Transverse colon (tissue), 4 donors: ENCODE measurements at regions not wholly inside any gene's neighbourhood (a gene's known extent, or its start where the extent isn't known, plus 50 kb on each side); places are given as distances from the start of the nearest gene placed in this dataset.
A peak's percentile ranks its signal among the peaks of the same experiment; 100 is the strongest.

Experiments used
- DNase-seq: peaks from one replicate; pipeline ENCODE4 v3.0.0-alpha.2; 2019
- H3K27ac ChIP-seq, 4 donors: fragments of 200-600 bp; sonication (generic); 2 replicates each; pipeline ENCODE4 v1.5.1; 2016 to 2018; ENCODE audit warnings: inconsistent platforms in 4 of 4
- H3K27me3 ChIP-seq: fragments of 200-600 bp; sonication (generic); 2 replicates; pipeline ENCODE4 v1.5.1; 2017; ENCODE audit warnings: inconsistent platforms
- H3K36me3 ChIP-seq, 4 donors: fragments of 200-600 bp; sonication (generic); 2 replicates each; pipeline ENCODE4 v1.5.1; 2017 to 2019; ENCODE audit warnings: inconsistent platforms in 4 of 4
- H3K4me1 ChIP-seq, 4 donors: fragments of 200-600 bp; sonication (generic); 2 replicates each; pipeline ENCODE4 v1.5.1; 2017 to 2020; ENCODE audit warnings: inconsistent platforms in 4 of 4
- H3K4me3 ChIP-seq, 4 donors: fragments of 200-600 bp; sonication (generic); 1 replicate in 1 of 4; 2 replicates in 3 of 4; pipeline versions ENCODE4 v1.5.1 to v1.6.1; 2017 to 2019; ENCODE audit warnings: inconsistent platforms in 4 of 4
- H3K9me3 ChIP-seq, 2 donors: fragments of 200-600 bp; sonication (generic); 2 replicates each; pipeline ENCODE4 v1.5.1; 2017 to 2019; ENCODE audit warnings: inconsistent platforms in 2 of 2
- EP300 ChIP-seq: sonication (generic); formaldehyde crosslinking; IDR thresholded peaks from one replicate; pipeline ENCODE4 v1.6.1; 2017; ENCODE audit warnings: antibody characterized with exemption, low read depth
- POLR2A ChIP-seq: fragments of 450-650 bp; IDR thresholded peaks from one replicate; pipeline ENCODE4 v1.6.1; 2016; ENCODE audit warnings: antibody characterized with exemption, mild to moderate bottlenecking, moderate library complexity
- POLR2AphosphoS5 ChIP-seq, 3 donors: sonication (generic); formaldehyde crosslinking; IDR thresholded peaks; one replicate each; pipeline ENCODE4 v1.6.1; 2016; ENCODE audit warnings: antibody characterized with exemption in 3 of 3
- WGBS, 2 donors: methylation state at CpG; one replicate each; pipeline ENCODE4 v1.1.5; 2018; ENCODE audit warnings: low coverage in 1 of 2; 5-methylcytosine and 5-hydroxymethylcytosine counted together
- in situ Hi-C, 4 donors: fragments of 200-750 bp; cut with MboI; loops; one replicate each; pipeline versions ENCODE4 v1.15.0 to v1.15.1; 2017; ENCODE audit warnings: low sequenced_read_pairs in 3 of 4, low pct_ligation_motif_present in 1 of 4, low pct_unique_long_range_greater_than_20kb in 1 of 4
- intact Hi-C: fragments of 100-400 bp; cut with DNase I; formaldehyde crosslinking; loops from one replicate; pipeline ENCODE4 v1.15.1; 2023; ENCODE audit warnings: low total_unique reads
- TF ChIP-seq, protein P1 (sequence below), 5 experiments: fragments of 200-600 bp in 3 of 5; fragments of 450-650 bp in 2 of 5; sonication (generic) in 3 of 5; IDR thresholded peaks; 1 replicate in 2 of 5; 2 replicates in 3 of 5; pipeline ENCODE4 v1.5.1; 2016 to 2017; ENCODE audit warnings: antibody characterized with exemption in 5 of 5, inconsistent platforms in 3 of 5, mild to moderate bottlenecking in 2 of 5, moderate library complexity in 1 of 5

DNA sequence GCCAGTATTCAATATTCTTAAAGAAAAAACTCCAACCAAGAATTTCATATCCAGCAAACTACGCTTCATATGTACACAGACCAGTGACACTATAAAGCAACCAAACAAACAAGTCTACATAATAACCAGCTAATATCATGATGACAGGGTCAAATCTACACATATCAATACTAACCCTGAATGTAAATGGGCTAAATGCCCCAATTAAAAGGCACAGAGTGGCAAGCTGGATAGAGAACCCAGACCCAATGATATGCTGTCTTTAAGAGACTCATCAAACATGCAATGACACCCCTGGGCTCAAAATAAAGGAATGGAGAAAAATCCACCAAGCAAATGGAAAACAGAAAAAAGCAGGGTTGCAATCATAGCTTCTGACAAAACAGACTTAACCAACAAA lies 218.1 kb upstream of the NFE2L3 start:
- no peak for DNase-seq
- Histone ChIP-seq H3K4me1 (no peaks in the 10 kb centered on the region), H3K9me3 (peaks cover 11 to 18% of the 10 kb centered on the region in 2 donors), H3K27ac (no peak overlapping the region), H3K27me3 (no peaks in the 10 kb centered on the region), H3K4me3 (no peak overlapping the region), H3K36me3 (no peaks in the 10 kb centered on the region)
- intact Hi-C loops: no loop called here
- 93 to 100% methylated on average over 1 of the region's 1 CpG for WGBS, 2 donors
- TF ChIP-seq EP300 (no peak), POLR2A (no peak), POLR2AphosphoS5 (IDR thresholded peaks at IDR 0.05) (no peak)
- TF ChIP-seq, protein P1, sequence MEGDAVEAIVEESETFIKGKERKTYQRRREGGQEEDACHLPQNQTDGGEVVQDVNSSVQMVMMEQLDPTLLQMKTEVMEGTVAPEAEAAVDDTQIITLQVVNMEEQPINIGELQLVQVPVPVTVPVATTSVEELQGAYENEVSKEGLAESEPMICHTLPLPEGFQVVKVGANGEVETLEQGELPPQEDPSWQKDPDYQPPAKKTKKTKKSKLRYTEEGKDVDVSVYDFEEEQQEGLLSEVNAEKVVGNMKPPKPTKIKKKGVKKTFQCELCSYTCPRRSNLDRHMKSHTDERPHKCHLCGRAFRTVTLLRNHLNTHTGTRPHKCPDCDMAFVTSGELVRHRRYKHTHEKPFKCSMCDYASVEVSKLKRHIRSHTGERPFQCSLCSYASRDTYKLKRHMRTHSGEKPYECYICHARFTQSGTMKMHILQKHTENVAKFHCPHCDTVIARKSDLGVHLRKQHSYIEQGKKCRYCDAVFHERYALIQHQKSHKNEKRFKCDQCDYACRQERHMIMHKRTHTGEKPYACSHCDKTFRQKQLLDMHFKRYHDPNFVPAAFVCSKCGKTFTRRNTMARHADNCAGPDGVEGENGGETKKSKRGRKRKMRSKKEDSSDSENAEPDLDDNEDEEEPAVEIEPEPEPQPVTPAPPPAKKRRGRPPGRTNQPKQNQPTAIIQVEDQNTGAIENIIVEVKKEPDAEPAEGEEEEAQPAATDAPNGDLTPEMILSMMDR (IDR thresholded peaks at IDR 0.05): no peak
- in situ Hi-C loops: no loop called here

DNA sequence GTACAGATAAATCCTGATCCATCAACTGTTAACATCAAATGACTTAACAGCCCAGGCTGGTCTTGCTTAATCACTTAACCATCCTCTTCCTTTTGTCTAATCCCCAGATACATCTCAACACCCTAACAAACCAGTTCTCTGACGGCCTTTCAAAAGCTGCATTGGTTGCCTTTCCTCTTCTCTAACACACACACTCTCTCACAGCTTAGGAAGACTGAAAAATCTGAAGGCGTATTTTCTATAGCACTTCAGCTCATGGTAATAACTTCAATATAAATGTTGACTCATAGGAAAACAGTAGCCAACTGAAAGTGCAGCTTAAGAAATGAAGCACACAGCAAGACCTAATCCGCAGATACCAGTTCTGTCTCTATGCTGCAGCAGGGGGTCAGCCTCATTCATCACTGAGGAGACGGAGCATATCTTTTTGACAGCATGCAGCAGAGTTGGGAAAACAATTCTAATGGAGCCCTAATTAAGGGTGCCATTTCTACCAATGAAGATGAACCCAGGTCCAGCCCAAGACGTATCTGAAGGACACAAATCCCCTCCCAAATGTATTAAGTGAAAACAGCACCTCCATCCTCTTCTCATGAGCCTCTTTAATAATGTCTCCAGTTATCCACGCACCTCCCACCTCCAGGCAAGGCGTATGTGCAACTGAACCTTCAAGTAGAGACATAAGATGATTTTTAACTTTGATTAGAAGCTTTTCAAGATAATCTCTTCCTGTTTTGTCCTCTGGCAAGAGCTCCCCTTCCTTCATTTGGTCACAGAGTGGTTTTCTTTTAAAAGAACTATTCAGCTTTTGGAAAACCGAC lies 211.7 kb upstream of the NFE2L3 start:
- peak overlapping the region; percentile 70 to 80 (median 76) for H3K27ac ChIP-seq
- TF ChIP-seq POLR2AphosphoS5 (IDR thresholded peaks at IDR 0.05) (no peak), POLR2A (no peak), EP300 (no peak)
- TF ChIP-seq, protein P1 (IDR thresholded peaks at IDR 0.05): no peak
- 39 to 48% methylated on average over 6 to 8 of the region's 8 CpGs for WGBS, 2 donors
- no peak for DNase-seq
- H3K4me1 ChIP-seq: peaks cover 4 to 26% (median 13%) of the 10 kb centered on the region in 4 donors
- no peaks in the 10 kb centered on the region for H3K27me3 ChIP-seq
- H3K36me3 ChIP-seq: no peaks in the 10 kb centered on the region
- intact Hi-C loops (no loop called here), in situ Hi-C loops (no loop called here)
- no peaks in the 10 kb centered on the region for H3K9me3 ChIP-seq
- peak overlapping the region in 1 of 4 donors; percentile 22 for H3K4me3 ChIP-seq

DNA sequence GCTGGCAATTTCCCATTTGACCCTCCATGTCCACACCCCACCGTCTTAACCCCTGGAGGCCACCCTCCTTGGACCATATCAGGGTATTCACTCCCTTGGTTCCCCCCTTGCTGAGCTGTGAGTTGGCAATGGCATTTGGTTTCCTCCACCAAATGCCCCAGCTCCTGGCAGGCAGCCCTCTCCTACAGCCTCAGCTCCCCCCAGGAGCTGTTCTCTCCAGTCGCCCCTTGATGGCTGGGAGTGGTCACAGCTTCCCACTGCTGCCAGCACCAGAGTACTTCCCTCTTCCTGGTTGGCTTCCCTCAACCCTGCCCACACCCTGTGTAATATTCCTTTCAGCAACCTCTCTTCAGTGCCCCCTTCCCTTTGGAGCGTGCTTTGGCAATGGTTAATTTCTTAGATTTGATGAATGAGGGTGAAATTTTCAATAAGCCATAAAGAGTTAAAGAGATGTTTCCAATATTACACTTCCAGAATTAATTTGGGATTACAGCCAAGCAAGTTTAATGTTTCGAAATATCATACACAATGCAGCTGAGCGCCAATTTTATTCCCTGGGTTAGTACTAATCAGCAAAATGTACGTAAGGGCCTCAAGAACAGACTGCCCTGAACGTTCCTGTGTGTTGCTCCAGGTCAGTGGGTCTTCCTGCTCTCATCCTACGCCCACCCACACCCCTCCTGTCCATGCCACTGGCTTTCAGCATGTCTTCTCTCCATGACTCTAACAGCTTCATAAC lies 207.1 kb upstream of the NFE2L3 start:
- peaks cover 10 to 37% (median 22%) of the 10 kb centered on the region in 4 donors for H3K4me1 ChIP-seq
- TF ChIP-seq, protein P1 (IDR thresholded peaks at IDR 0.05): no peak
- TF ChIP-seq EP300: no peak
- peak overlapping the region; percentile 17 to 60 (median 54) for H3K27ac ChIP-seq
- WGBS, 2 donors: 17 to 42% methylated on average over 2 to 8 of the region's 8 CpGs
- no peak overlapping the region for H3K4me3 ChIP-seq
- no peaks in the 10 kb centered on the region for H3K36me3 ChIP-seq
- intact Hi-C loops: no loop called here
- in situ Hi-C loops: no loop called here
- H3K27me3 ChIP-seq: no peaks in the 10 kb centered on the region
- no peaks in the 10 kb centered on the region for H3K9me3 ChIP-seq
- peak; percentile 64 for DNase-seq

DNA sequence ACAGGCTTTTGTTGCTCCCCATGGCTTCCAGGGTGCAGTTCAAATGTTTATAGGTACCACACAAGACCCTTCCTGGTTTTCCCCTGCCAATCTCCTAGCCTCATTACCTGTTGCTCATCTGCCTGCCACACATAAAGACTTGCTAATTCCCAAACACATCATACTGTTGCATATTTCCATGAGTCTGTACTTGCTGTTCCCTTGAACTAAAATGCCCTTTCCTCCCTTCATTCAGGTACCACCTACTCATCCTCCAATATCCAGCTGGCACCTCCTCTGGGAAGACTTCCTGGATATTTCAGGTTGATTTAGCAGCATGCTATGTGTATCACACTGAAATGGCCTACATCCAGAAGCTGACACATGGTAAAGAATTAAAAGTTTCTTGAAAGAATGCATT lies 206.4 kb upstream of the NFE2L3 start:
- intact Hi-C loops: no loop called here
- no peak for TF ChIP-seq POLR2AphosphoS5 (IDR thresholded peaks at IDR 0.05)
- TF ChIP-seq, protein P1 (IDR thresholded peaks at IDR 0.05): no peak
- TF ChIP-seq POLR2A: no peak
- no peak for DNase-seq
- Histone ChIP-seq H3K9me3 (no peaks in the 10 kb centered on the region), H3K4me1 (peaks cover 9 to 37% (median 22%) of the 10 kb centered on the region in 4 donors), H3K27me3 (no peaks in the 10 kb centered on the region), H3K4me3 (no peak overlapping the region), H3K36me3 (no peaks in the 10 kb centered on the region), H3K27ac (peak overlapping the region in 3 of 4 donors; percentile 48 to 60 (median 60))
- in situ Hi-C loops: no loop called here
